ENCODE measurements at regions not wholly inside any gene's neighbourhood (a gene's known extent, or its start where the extent isn't known, plus 50 kb on each side); places are given as distances from the start of the nearest gene placed in this dataset.
"Not testable (repeated sequence)": the region's sequence is repeated elsewhere in the genome, so short reads cannot be mapped to it uniquely, and the experiment has no call there.

- FAIRE-seq (no peak), DNase-seq (ENCODE audit: low spot score in 2 of 2) (no peak)
These were observed 205.3 kb downstream of the NAP1L3 start for GRCh38 chrX:93468075-93468474.

- DNase-seq (ENCODE audit: low spot score in 2 of 2) (no peak), FAIRE-seq (no peak)
These were observed 207.0 kb downstream of the NAP1L3 start for GRCh38 chrX:93466383-93466782.

- DNase-seq (ENCODE audit: low spot score in 2 of 2) (no peak), FAIRE-seq (no peak)
These were observed 212.3 kb downstream of the NAP1L3 start for GRCh38 chrX:93461060-93461459.

- FAIRE-seq (no peak), DNase-seq (ENCODE audit: low spot score in 2 of 2) (no peak)
These were observed 218.9 kb downstream of the NAP1L3 start for GRCh38 chrX:93454509-93454908.

- DNase-seq (ENCODE audit: low spot score in 2 of 2); FAIRE-seq: not testable (repeated sequence)
These were observed 238.7 kb downstream of the NAP1L3 start for GRCh38 chrX:93434721-93435120.

- FAIRE-seq (no peak), DNase-seq (ENCODE audit: low spot score in 2 of 2) (no peak)
These were observed 244.9 kb downstream of the NAP1L3 start for GRCh38 chrX:93428497-93428896.

GRCh38 chrX:93422693-93423092 lies 250.7 kb downstream of the NAP1L3 start:
- DNase-seq (ENCODE audit: low spot score in 2 of 2) (peak in 1 of 2 donors; percentile 1), FAIRE-seq (no peak)

GRCh38 chrX:93420525-93421082 lies 252.8 kb downstream of the NAP1L3 start:
- DNase-seq (ENCODE audit: low spot score in 2 of 2) = no peak
- no peak for FAIRE-seq

GRCh38 chrX:93420090-93420489 lies 253.3 kb downstream of the NAP1L3 start:
- FAIRE-seq = no peak
- no peak for DNase-seq (ENCODE audit: low spot score in 2 of 2)

- no peak for FAIRE-seq
- no peak for DNase-seq (ENCODE audit: low spot score in 2 of 2)
These were observed 253.7 kb downstream of the NAP1L3 start for GRCh38 chrX:93419642-93420041.

- FAIRE-seq (no peak), DNase-seq (ENCODE audit: low spot score in 2 of 2) (no peak)
These were observed 269.3 kb downstream of the NAP1L3 start for GRCh38 chrX:93404121-93404520.

- FAIRE-seq = no peak
- DNase-seq (ENCODE audit: low spot score in 2 of 2) = no peak
These were observed 318.7 kb downstream of the NAP1L3 start for GRCh38 chrX:93354651-93355050.

- no peak for FAIRE-seq
- DNase-seq (ENCODE audit: low spot score in 2 of 2) = no peak
These were observed 327.1 kb downstream of the NAP1L3 start for GRCh38 chrX:93346309-93346708.

- not testable (repeated sequence) for FAIRE-seq; DNase-seq (ENCODE audit: low spot score in 2 of 2)
These were observed 329.1 kb downstream of the NAP1L3 start for GRCh38 chrX:93344287-93344686.

GRCh38 chrX:93332329-93332728 lies 341.0 kb downstream of the NAP1L3 start:
- DNase-seq (ENCODE audit: low spot score in 2 of 2) = no peak
- FAIRE-seq = no peak

GRCh38 chrX:93322110-93322509 lies 351.3 kb downstream of the NAP1L3 start:
- DNase-seq (ENCODE audit: low spot score in 2 of 2) (no peak), FAIRE-seq (no peak)

- no peak for DNase-seq (ENCODE audit: low spot score in 2 of 2)
- no peak for FAIRE-seq
These were observed 353.8 kb downstream of the NAP1L3 start for GRCh38 chrX:93319609-93320008.

Data from frontal cortex (tissue), 3 donors.